ENCODE measurements at regions not wholly inside any gene's neighbourhood (a gene's known extent, or its start where the extent isn't known, plus 50 kb on each side); places are given as distances from the start of the nearest gene placed in this dataset.

DNA sequence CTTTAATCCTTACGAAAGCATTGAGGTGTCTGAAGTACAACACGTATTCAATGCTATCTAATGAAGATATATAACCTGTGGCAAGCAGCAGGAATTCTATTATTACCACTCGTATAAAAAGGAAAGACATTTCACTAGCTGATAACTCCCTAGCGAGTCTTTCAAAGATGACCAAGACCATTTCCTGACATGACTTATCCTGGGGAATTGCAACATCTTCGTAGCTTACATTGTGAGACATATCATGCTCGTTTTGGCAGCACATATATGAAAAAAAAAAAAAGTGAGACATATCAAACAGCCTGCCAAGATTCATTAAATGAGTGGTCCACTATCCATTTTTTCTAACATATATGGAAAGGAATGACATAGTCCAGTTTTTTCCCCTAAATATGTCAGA is 337.0 kb downstream of the FSCB start:
- H3K4me1 ChIP-seq (ENCODE audit: insufficient read depth, low read length): no peaks in the 10 kb centered on the region
- no peak for DNase-seq
- no peaks in the 10 kb centered on the region for H3K27me3 ChIP-seq (ENCODE audit: insufficient read depth, low read length, poor library complexity)
- no peaks in the 10 kb centered on the region for H3K36me3 ChIP-seq (ENCODE audit: insufficient read depth, low read length)
- no peak overlapping the region for H3K9ac ChIP-seq (ENCODE audit: low read depth, low read length)
- no peak for TF ChIP-seq EZH2 (IDR thresholded peaks at IDR 0.05; ENCODE audit: borderline replicate concordance, low read depth, low read length, severe bottlenecking)
- TF ChIP-seq, protein P1, sequence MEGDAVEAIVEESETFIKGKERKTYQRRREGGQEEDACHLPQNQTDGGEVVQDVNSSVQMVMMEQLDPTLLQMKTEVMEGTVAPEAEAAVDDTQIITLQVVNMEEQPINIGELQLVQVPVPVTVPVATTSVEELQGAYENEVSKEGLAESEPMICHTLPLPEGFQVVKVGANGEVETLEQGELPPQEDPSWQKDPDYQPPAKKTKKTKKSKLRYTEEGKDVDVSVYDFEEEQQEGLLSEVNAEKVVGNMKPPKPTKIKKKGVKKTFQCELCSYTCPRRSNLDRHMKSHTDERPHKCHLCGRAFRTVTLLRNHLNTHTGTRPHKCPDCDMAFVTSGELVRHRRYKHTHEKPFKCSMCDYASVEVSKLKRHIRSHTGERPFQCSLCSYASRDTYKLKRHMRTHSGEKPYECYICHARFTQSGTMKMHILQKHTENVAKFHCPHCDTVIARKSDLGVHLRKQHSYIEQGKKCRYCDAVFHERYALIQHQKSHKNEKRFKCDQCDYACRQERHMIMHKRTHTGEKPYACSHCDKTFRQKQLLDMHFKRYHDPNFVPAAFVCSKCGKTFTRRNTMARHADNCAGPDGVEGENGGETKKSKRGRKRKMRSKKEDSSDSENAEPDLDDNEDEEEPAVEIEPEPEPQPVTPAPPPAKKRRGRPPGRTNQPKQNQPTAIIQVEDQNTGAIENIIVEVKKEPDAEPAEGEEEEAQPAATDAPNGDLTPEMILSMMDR (IDR thresholded peaks at IDR 0.05; ENCODE audit: borderline replicate concordance, extremely low read depth, low read length, poor library complexity, severe bottlenecking): no peak
- no peak overlapping the region for H2AFZ ChIP-seq (ENCODE audit: low read depth, low read length)
- no peak overlapping the region for H3K4me3 ChIP-seq (ENCODE audit: low read depth in 1 of 2, low read length in 2 of 2)
- H3K9me3 ChIP-seq (ENCODE audit: insufficient read depth, low read length, severe bottlenecking): no peaks in the 10 kb centered on the region
- no peaks in the 10 kb centered on the region for H3K79me2 ChIP-seq (ENCODE audit: insufficient read depth, low read length)
- no peak for ATAC-seq (ENCODE audit: insufficient read depth, low read depth)
- H4K20me1 ChIP-seq (ENCODE audit: insufficient read depth, low read length): no peaks in the 10 kb centered on the region
- no peak overlapping the region for H3K4me2 ChIP-seq (ENCODE audit: insufficient read depth, low read length)
- no peak overlapping the region for H3K27ac ChIP-seq (ENCODE audit: low read length)

DNA sequence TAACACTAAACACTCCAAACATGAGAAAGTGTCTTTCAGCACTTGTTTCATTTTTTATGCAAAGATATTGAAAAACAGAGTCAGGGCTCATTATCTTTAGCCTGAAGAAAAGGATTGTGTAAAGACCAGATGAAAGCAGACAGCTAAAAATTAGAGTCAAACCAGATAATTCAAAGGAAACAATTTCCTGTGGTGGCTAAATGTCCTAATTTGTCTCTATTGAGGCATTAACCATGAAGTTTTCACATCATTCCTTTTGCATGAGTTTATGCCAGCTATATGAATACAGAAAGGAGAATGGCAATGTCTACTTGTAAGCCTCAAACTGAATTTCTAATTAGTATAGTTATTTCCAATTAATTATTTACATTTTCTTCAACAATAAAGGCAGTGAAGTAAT is 338.5 kb downstream of the FSCB start:
- H3K27ac ChIP-seq (ENCODE audit: low read length): no peak overlapping the region
- H3K4me1 ChIP-seq (ENCODE audit: insufficient read depth, low read length): no peaks in the 10 kb centered on the region
- H3K9ac ChIP-seq (ENCODE audit: low read depth, low read length): no peak overlapping the region
- H3K9me3 ChIP-seq (ENCODE audit: insufficient read depth, low read length, severe bottlenecking): no peaks in the 10 kb centered on the region
- H4K20me1 ChIP-seq (ENCODE audit: insufficient read depth, low read length): no peaks in the 10 kb centered on the region
- no peak overlapping the region for H2AFZ ChIP-seq (ENCODE audit: low read depth, low read length)
- DNase-seq (no peak), ATAC-seq (ENCODE audit: insufficient read depth, low read depth) (no peak)
- no peak for TF ChIP-seq EZH2 (IDR thresholded peaks at IDR 0.05; ENCODE audit: borderline replicate concordance, low read depth, low read length, severe bottlenecking)
- TF ChIP-seq, protein P1 (IDR thresholded peaks at IDR 0.05; ENCODE audit: borderline replicate concordance, extremely low read depth, low read length, poor library complexity, severe bottlenecking): no peak
- no peaks in the 10 kb centered on the region for H3K36me3 ChIP-seq (ENCODE audit: insufficient read depth, low read length)
- H3K4me3 ChIP-seq (ENCODE audit: low read depth in 1 of 2, low read length in 2 of 2): no peak overlapping the region
- no peaks in the 10 kb centered on the region for H3K79me2 ChIP-seq (ENCODE audit: insufficient read depth, low read length)
- H3K4me2 ChIP-seq (ENCODE audit: insufficient read depth, low read length): no peak overlapping the region
- no peaks in the 10 kb centered on the region for H3K27me3 ChIP-seq (ENCODE audit: insufficient read depth, low read length, poor library complexity)

DNA sequence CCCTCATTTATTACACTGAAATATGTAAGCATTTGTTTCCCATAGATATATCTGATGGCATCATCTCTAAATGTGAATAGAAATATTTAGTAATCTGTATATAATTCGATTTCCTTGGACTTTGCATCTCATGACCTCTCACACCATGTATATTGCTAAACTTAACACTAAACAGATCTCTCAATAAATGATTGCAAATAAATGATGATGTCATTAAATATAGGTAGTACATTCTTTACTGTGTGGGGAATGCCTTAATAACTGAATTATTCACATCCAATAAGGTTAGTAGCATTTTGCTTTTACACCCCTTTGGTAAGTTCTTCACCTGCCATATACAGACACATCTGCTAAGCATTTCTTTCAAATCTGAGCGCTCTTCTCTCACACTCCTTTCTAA is 340.5 kb downstream of the FSCB start:
- Histone ChIP-seq H3K4me3 (ENCODE audit: low read depth in 1 of 2, low read length in 2 of 2) (no peak overlapping the region), H3K9me3 (ENCODE audit: insufficient read depth, low read length, severe bottlenecking) (peaks cover 4% of the 10 kb centered on the region), H3K4me1 (ENCODE audit: insufficient read depth, low read length) (no peaks in the 10 kb centered on the region), H3K27ac (ENCODE audit: low read length) (no peak overlapping the region), H3K36me3 (ENCODE audit: insufficient read depth, low read length) (no peaks in the 10 kb centered on the region), H3K79me2 (ENCODE audit: insufficient read depth, low read length) (no peaks in the 10 kb centered on the region), H3K27me3 (ENCODE audit: insufficient read depth, low read length, poor library complexity) (no peaks in the 10 kb centered on the region), H3K4me2 (ENCODE audit: insufficient read depth, low read length) (no peak overlapping the region), H4K20me1 (ENCODE audit: insufficient read depth, low read length) (no peaks in the 10 kb centered on the region), H3K9ac (ENCODE audit: low read depth, low read length) (no peak overlapping the region), H2AFZ (ENCODE audit: low read depth, low read length) (no peak overlapping the region)
- ATAC-seq (ENCODE audit: insufficient read depth, low read depth): no peak
- no peak for DNase-seq
- TF ChIP-seq, protein P1 (IDR thresholded peaks at IDR 0.05; ENCODE audit: borderline replicate concordance, extremely low read depth, low read length, poor library complexity, severe bottlenecking): no peak
- no peak for TF ChIP-seq EZH2 (IDR thresholded peaks at IDR 0.05; ENCODE audit: borderline replicate concordance, low read depth, low read length, severe bottlenecking)

DNA sequence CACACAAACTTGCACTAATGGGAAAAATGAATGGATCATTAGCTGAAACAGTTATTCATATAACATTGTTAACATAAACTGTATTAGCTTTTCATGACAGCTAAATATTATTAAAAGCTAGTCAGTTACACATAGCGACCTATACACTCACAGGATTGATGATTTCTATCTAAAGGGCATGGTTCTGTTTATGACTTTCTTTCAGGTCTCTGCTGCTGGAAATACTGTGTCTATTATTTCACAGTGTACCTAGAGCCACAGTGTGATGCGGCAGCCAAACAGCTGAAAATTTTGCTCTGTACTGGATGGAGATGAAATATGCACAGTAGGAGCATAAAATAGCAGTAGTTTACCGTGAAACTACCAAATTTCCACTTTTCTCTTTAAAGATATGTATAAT is 341.1 kb downstream of the FSCB start:
- DNase-seq: no peak

More for the DNA sequence above, 341.1 kb downstream of the FSCB start:
- no peaks in the 10 kb centered on the region for H3K4me1 ChIP-seq (ENCODE audit: insufficient read depth, low read length)
- no peak overlapping the region for H3K9ac ChIP-seq (ENCODE audit: low read depth, low read length)
- no peak overlapping the region for H3K27ac ChIP-seq (ENCODE audit: low read length)
- no peak overlapping the region for H2AFZ ChIP-seq (ENCODE audit: low read depth, low read length)
- ATAC-seq (ENCODE audit: insufficient read depth, low read depth): no peak
- H3K4me3 ChIP-seq (ENCODE audit: low read depth in 1 of 2, low read length in 2 of 2): no peak overlapping the region
- no peaks in the 10 kb centered on the region for H4K20me1 ChIP-seq (ENCODE audit: insufficient read depth, low read length)
- H3K9me3 ChIP-seq (ENCODE audit: insufficient read depth, low read length, severe bottlenecking): peaks cover 4% of the 10 kb centered on the region
- H3K4me2 ChIP-seq (ENCODE audit: insufficient read depth, low read length): no peak overlapping the region
- H3K27me3 ChIP-seq (ENCODE audit: insufficient read depth, low read length, poor library complexity): no peaks in the 10 kb centered on the region
- no peaks in the 10 kb centered on the region for H3K36me3 ChIP-seq (ENCODE audit: insufficient read depth, low read length)
- no peak for TF ChIP-seq EZH2 (IDR thresholded peaks at IDR 0.05; ENCODE audit: borderline replicate concordance, low read depth, low read length, severe bottlenecking)
- TF ChIP-seq, protein P1 (IDR thresholded peaks at IDR 0.05; ENCODE audit: borderline replicate concordance, extremely low read depth, low read length, poor library complexity, severe bottlenecking): no peak
- H3K79me2 ChIP-seq (ENCODE audit: insufficient read depth, low read length): no peaks in the 10 kb centered on the region

All from DND-41 (cell line).